NT2/D1 (cell line): ENCODE measurements at regions not wholly inside any gene's neighbourhood (a gene's known extent, or its start where the extent isn't known, plus 50 kb on each side); places are given as distances from the start of the nearest gene placed in this dataset.
"Not testable (repeated sequence)": the region's sequence is repeated elsewhere in the genome, so short reads cannot be mapped to it uniquely, and the experiment has no call there.

Experiments
- DNase-seq: peaks from one replicate; pipeline ENCODE4 v3.0.0-alpha.2; 2011; ENCODE audit warnings: low read depth, low spot score
- H3K27me3 ChIP-seq: 2 replicates; pipeline ENCODE4 v1.6.0; 2011; ENCODE audit warnings: mild to moderate bottlenecking; ENCODE audit not compliant: insufficient read length, insufficient read depth
- H3K36me3 ChIP-seq: 2 replicates; pipeline ENCODE4 v1.6.1; 2011; ENCODE audit warnings: mild to moderate bottlenecking, low read length, mixed read lengths; ENCODE audit not compliant: insufficient read depth, insufficient read length
- H3K4me1 ChIP-seq: 2 replicates; pipeline ENCODE4 v1.5.1; 2011; ENCODE audit not compliant: insufficient read depth, insufficient read length
- H3K4me3 ChIP-seq: 2 replicates; pipeline ENCODE4 v1.5.1; 2011; ENCODE audit warnings: low read depth; ENCODE audit not compliant: insufficient read length
- H3K9ac ChIP-seq: 2 replicates; pipeline ENCODE4 v1.6.0; 2011; ENCODE audit warnings: low read depth; ENCODE audit not compliant: insufficient read length
- H3K9me3 ChIP-seq: 2 replicates; pipeline ENCODE4 v1.5.1; 2011; ENCODE audit warnings: mild to moderate bottlenecking, low read length; ENCODE audit not compliant: insufficient read depth
- SUZ12 ChIP-seq: IDR thresholded peaks from 2 replicates; pipeline ENCODE4 v1.6.1; 2011; ENCODE audit not compliant: insufficient read length, insufficient read depth; ENCODE audit errors: extremely low read depth
- YY1 ChIP-seq: IDR thresholded peaks from 2 replicates; pipeline ENCODE4 v1.6.1; 2011; ENCODE audit not compliant: insufficient read length, insufficient read depth
- ZNF274 ChIP-seq: IDR thresholded peaks from 2 replicates; pipeline ENCODE4 v1.6.1; 2011; ENCODE audit warnings: mild to moderate bottlenecking, low read depth, low read length

DNA sequence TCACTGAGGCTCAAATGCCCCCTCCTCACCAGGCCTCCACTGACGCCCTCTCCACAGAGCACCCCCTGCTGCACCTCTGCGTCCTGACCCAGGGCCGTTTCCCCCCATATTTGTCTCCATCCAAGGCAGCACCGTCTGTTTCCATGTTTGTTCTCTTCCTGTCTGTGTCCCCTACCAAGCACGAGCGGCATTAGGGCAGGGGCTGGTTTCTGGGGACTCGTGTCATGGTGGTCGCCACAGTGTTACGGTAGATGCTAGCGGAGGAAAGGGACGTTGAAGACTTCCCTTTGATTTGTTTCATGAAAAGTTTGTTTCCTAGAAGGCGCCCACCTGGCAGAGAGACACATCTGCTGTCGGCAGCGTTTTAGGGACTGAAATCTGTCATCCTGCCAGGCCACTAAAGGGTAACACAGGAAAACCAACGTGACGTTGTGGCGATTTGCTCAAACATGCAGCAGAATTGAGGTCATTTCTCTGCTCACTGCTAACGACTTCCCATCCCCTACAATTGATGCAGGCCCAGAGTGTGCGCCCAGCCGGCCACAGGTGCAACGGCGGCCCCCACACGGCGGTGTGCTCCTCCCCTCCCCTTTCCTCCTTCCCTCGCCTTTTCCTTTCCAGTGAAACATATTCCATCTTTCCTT lies 79.3 kb upstream of the IRX4 start:
- TF ChIP-seq ZNF274, result no peak
- TF ChIP-seq SUZ12, result no peak
- no peak for TF ChIP-seq YY1
- Histone ChIP-seq H3K36me3 (peaks cover 3% of the 10 kb centered on the region), H3K27me3 (no peaks in the 10 kb centered on the region), H3K4me3 (no peak overlapping the region), H3K4me1 (peaks cover 3% of the 10 kb centered on the region), H3K9me3 (no peaks in the 10 kb centered on the region), H3K9ac (no peak overlapping the region)
- DNase-seq, result no peak

- Histone ChIP-seq H3K9me3 (no peaks in the 10 kb centered on the region), H3K36me3 (peaks cover 3% of the 10 kb centered on the region)
- TF ChIP-seq SUZ12 (no peak), ZNF274 (no peak), YY1 (no peak)
These were observed 78.7 kb upstream of the IRX4 start for GRCh38 chr5:1961304-1961946.

DNA sequence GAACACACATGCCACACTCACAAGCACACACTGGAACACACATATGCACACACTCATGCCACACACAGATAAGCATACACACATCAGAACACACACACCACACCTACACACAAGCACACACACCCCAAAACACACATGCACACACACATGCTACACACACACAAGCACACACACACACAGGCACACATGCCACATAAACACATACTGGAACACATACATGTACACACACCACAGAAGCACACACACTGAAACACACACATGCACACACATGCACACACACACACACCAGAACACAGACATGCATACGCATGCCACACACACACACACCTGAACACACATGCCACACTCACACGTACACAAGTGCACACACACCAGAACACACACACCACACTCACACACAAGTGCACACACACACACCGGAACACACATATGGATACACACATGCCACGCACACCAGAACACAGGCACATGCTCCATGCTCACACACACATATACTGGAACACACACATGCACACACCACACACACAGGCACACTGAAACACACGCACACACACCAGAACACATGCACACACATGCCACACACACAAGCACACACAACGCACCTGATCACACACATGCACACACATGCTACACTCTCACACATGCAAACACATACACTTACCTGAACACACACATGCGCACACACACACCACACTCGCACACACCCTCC lies 78.0 kb upstream of the IRX4 start:
- no peak for DNase-seq
- peaks cover 3% of the 10 kb centered on the region for H3K36me3 ChIP-seq
- H3K27me3 ChIP-seq, result no peaks in the 10 kb centered on the region
- TF ChIP-seq ZNF274 (no peak), SUZ12 (no peak), YY1 (no peak)
- H3K9ac ChIP-seq, result no peak overlapping the region
- no peaks in the 10 kb centered on the region for H3K4me1 ChIP-seq
- no peak overlapping the region for H3K4me3 ChIP-seq
- no peaks in the 10 kb centered on the region for H3K9me3 ChIP-seq

More at GRCh38 chr5:1961304-1961946, 78.7 kb upstream of the IRX4 start:
- no peak overlapping the region for H3K4me3 ChIP-seq
- H3K27me3 ChIP-seq, result no peaks in the 10 kb centered on the region
- H3K4me1 ChIP-seq, result peaks cover 3% of the 10 kb centered on the region
- DNase-seq, result no peak
- H3K9ac ChIP-seq, result no peak overlapping the region

- no peak overlapping the region for H3K4me3 ChIP-seq
- no peak overlapping the region for H3K9ac ChIP-seq
- H3K9me3 ChIP-seq, result no peaks in the 10 kb centered on the region
- no peaks in the 10 kb centered on the region for H3K27me3 ChIP-seq
- peaks cover 3% of the 10 kb centered on the region for H3K36me3 ChIP-seq
- H3K4me1 ChIP-seq, result no peaks in the 10 kb centered on the region
- DNase-seq, result no peak
- no peak for TF ChIP-seq YY1
- TF ChIP-seq ZNF274, result no peak
- no peak for TF ChIP-seq SUZ12
These were observed 77.2 kb upstream of the IRX4 start for GRCh38 chr5:1959725-1960581.

GRCh38 chr5:1959231-1959630 lies 76.5 kb upstream of the IRX4 start:
- Histone ChIP-seq H3K4me1 (no peaks in the 10 kb centered on the region), H3K27me3 (no peaks in the 10 kb centered on the region), H3K9me3 (no peaks in the 10 kb centered on the region), H3K4me3 (no peak overlapping the region), H3K9ac (no peak overlapping the region), H3K36me3 (peaks cover 3% of the 10 kb centered on the region)
- DNase-seq, result no peak
- TF ChIP-seq SUZ12 (no peak), YY1 (no peak), ZNF274 (no peak)

GRCh38 chr5:1958211-1959010 lies 75.7 kb upstream of the IRX4 start:
- no peak for DNase-seq
- Histone ChIP-seq H3K9me3 (no peaks in the 10 kb centered on the region), H3K36me3 (peaks cover 3% of the 10 kb centered on the region), H3K4me1 (no peaks in the 10 kb centered on the region), H3K4me3 (no peak overlapping the region), H3K27me3 (no peaks in the 10 kb centered on the region), H3K9ac (no peak overlapping the region)
- TF ChIP-seq YY1 (no peak), ZNF274 (no peak), SUZ12 (no peak)

GRCh38 chr5:1955586-1955985 lies 72.9 kb upstream of the IRX4 start:
- H3K4me1 ChIP-seq, result peaks cover 9% of the 10 kb centered on the region
- no peak for TF ChIP-seq ZNF274
- DNase-seq, result no peak

DNA sequence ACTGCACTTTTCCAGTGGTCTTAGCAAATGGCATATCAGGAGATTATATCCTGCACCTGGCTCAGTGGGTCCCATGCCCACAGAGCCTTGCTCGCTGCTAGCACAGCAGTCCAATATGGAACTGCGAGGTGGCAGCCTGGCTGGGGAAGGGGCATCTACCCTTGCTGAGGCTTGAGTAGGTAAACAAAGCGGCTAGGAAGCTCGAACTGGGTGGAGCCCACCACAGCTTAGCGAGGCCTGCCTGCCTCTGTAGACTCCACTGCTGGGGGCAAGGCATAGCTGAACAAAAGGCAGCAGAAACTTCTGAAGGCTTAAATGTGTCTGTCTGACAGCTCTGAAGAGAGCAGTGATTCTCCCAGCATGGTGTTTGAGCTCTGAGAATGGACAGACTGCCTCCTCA lies 71.0 kb upstream of the IRX4 start:
- not testable (repeated sequence) for H3K9ac ChIP-seq, H3K36me3 ChIP-seq, DNase-seq, H3K27me3 ChIP-seq, H3K4me1 ChIP-seq, H3K4me3 ChIP-seq, H3K9me3 ChIP-seq

More at GRCh38 chr5:1955586-1955985, 72.9 kb upstream of the IRX4 start:
- Histone ChIP-seq H3K4me3 (no peak overlapping the region), H3K9me3 (no peaks in the 10 kb centered on the region), H3K27me3 (peaks cover 3% of the 10 kb centered on the region), H3K9ac (no peak overlapping the region), H3K36me3 (no peaks in the 10 kb centered on the region)
